MG63 (cell line): ENCODE measurements at regions not wholly inside any gene's neighbourhood (a gene's known extent, or its start where the extent isn't known, plus 50 kb on each side); places are given as distances from the start of the nearest gene placed in this dataset.

ENCODE experiments used
- DNase-seq: peaks from one replicate; pipeline ENCODE4 v3.0.0-alpha.2; 2020
- H3K27me3 ChIP-seq: fragments of 250-450 bp; sonication (Bioruptor Pico); 2 replicates; pipeline ENCODE4 v1.5.1; 2020; ENCODE audit warnings: mild to moderate bottlenecking, moderate library complexity
- H3K36me3 ChIP-seq: fragments of 250-450 bp; sonication (Bioruptor Pico); 2 replicates; pipeline ENCODE4 v1.5.1; 2020; ENCODE audit warnings: mild to moderate bottlenecking, moderate library complexity
- H3K4me3 ChIP-seq: fragments of 250-450 bp; sonication (Bioruptor Pico); 2 replicates; pipeline ENCODE4 v1.5.1; 2020; ENCODE audit warnings: mild to moderate bottlenecking, moderate library complexity
- H3K9me3 ChIP-seq: fragments of 250-450 bp; sonication (Bioruptor Pico); 2 replicates; pipeline ENCODE4 v1.5.1; 2020; ENCODE audit warnings: mild to moderate bottlenecking, moderate library complexity

GRCh38 chr4:123060039-123060770 lies 137.8 kb upstream of the NUDT6 start:
- DNase-seq: no peak
- Histone ChIP-seq H3K27me3 (no peaks in the 10 kb centered on the region), H3K36me3 (peaks cover 27% of the 10 kb centered on the region), H3K9me3 (peaks cover 4% of the 10 kb centered on the region), H3K4me3 (no peak overlapping the region)

- Histone ChIP-seq H3K9me3 (no peaks in the 10 kb centered on the region), H3K36me3 (peaks cover 5% of the 10 kb centered on the region; the same call in 1 of the 2 replicates), H3K27me3 (no peaks in the 10 kb centered on the region), H3K4me3 (no peak overlapping the region)
- DNase-seq: no peak
Observed at GRCh38 chr4:123064390-123064789, 142.0 kb upstream of the NUDT6 start.

GRCh38 chr4:123068081-123068480 lies 145.7 kb upstream of the NUDT6 start:
- Histone ChIP-seq H3K9me3 (no peaks in the 10 kb centered on the region), H3K4me3 (no peak overlapping the region), H3K27me3 (no peaks in the 10 kb centered on the region), H3K36me3 (no peaks in the 10 kb centered on the region)
- DNase-seq: no peak

- Histone ChIP-seq H3K9me3 (no peaks in the 10 kb centered on the region), H3K4me3 (no peak overlapping the region), H3K27me3 (no peaks in the 10 kb centered on the region), H3K36me3 (no peaks in the 10 kb centered on the region)
- DNase-seq: no peak
Observed at GRCh38 chr4:123072060-123072459, 149.7 kb upstream of the NUDT6 start.

- Histone ChIP-seq H3K36me3 (no peaks in the 10 kb centered on the region), H3K9me3 (no peaks in the 10 kb centered on the region), H3K4me3 (no peak overlapping the region), H3K27me3 (no peaks in the 10 kb centered on the region)
- DNase-seq: no peak
Observed at GRCh38 chr4:123073650-123074049, 151.3 kb upstream of the NUDT6 start.

- Histone ChIP-seq H3K9me3 (no peaks in the 10 kb centered on the region), H3K27me3 (no peaks in the 10 kb centered on the region), H3K36me3 (no peaks in the 10 kb centered on the region), H3K4me3 (no peak overlapping the region)
- DNase-seq: no peak
Observed at GRCh38 chr4:123077330-123077729, 154.9 kb upstream of the NUDT6 start.

- no peak for DNase-seq
- Histone ChIP-seq H3K27me3 (no peaks in the 10 kb centered on the region), H3K9me3 (no peaks in the 10 kb centered on the region), H3K36me3 (no peaks in the 10 kb centered on the region), H3K4me3 (no peak overlapping the region)
Observed at GRCh38 chr4:123081971-123082370, 159.6 kb upstream of the NUDT6 start.

GRCh38 chr4:123083646-123084045 lies 161.2 kb upstream of the NUDT6 start:
- Histone ChIP-seq H3K27me3 (no peaks in the 10 kb centered on the region), H3K4me3 (no peak overlapping the region), H3K9me3 (no peaks in the 10 kb centered on the region), H3K36me3 (no peaks in the 10 kb centered on the region)
- DNase-seq: no peak

- H3K9me3 ChIP-seq: 0 out of 2 replicates have a peak, but pooled peaks cover 2% of the 10 kb centered on the region
- peaks cover 13% of the 10 kb centered on the region for H3K36me3 ChIP-seq
- H3K27me3 ChIP-seq: no peaks in the 10 kb centered on the region
- H3K4me3 ChIP-seq: no peak overlapping the region
- no peak for DNase-seq
Observed at GRCh38 chr4:123088501-123088900, 166.1 kb upstream of the NUDT6 start.

GRCh38 chr4:123090886-123091285 lies 168.5 kb upstream of the NUDT6 start:
- H3K36me3 ChIP-seq: peaks cover 13% of the 10 kb centered on the region
- H3K9me3 ChIP-seq: 0 out of 2 replicates have a peak, but pooled peaks cover 2% of the 10 kb centered on the region
- no peak overlapping the region for H3K4me3 ChIP-seq
- no peaks in the 10 kb centered on the region for H3K27me3 ChIP-seq
- DNase-seq: no peak

GRCh38 chr4:123092586-123092985 lies 170.2 kb upstream of the NUDT6 start:
- no peak for DNase-seq
- Histone ChIP-seq H3K36me3 (peaks cover 13% of the 10 kb centered on the region), H3K27me3 (no peaks in the 10 kb centered on the region), H3K9me3 (0 out of 2 replicates have a peak, but pooled peaks cover 2% of the 10 kb centered on the region), H3K4me3 (no peak overlapping the region)

- Histone ChIP-seq H3K4me3 (no peak overlapping the region), H3K9me3 (0 out of 2 replicates have a peak, but pooled peaks cover 2% of the 10 kb centered on the region), H3K27me3 (no peaks in the 10 kb centered on the region), H3K36me3 (peaks cover 13% of the 10 kb centered on the region)
- no peak for DNase-seq
Observed at GRCh38 chr4:123093236-123093635, 170.8 kb upstream of the NUDT6 start.

- Histone ChIP-seq H3K27me3 (no peaks in the 10 kb centered on the region), H3K36me3 (peaks cover 4% of the 10 kb centered on the region), H3K4me3 (no peak overlapping the region), H3K9me3 (no peaks in the 10 kb centered on the region)
- DNase-seq: no peak
Observed at GRCh38 chr4:123096038-123096437, 173.6 kb upstream of the NUDT6 start.

GRCh38 chr4:123102897-123103471 lies 180.6 kb upstream of the NUDT6 start:
- Histone ChIP-seq H3K4me3 (no peak overlapping the region), H3K9me3 (no peaks in the 10 kb centered on the region), H3K36me3 (peaks cover 3% of the 10 kb centered on the region), H3K27me3 (no peaks in the 10 kb centered on the region)
- DNase-seq: no peak

GRCh38 chr4:123104310-123105025 lies 182.1 kb upstream of the NUDT6 start:
- Histone ChIP-seq H3K27me3 (no peaks in the 10 kb centered on the region), H3K4me3 (no peak overlapping the region), H3K9me3 (no peaks in the 10 kb centered on the region), H3K36me3 (peaks cover 3% of the 10 kb centered on the region)
- DNase-seq: no peak

GRCh38 chr4:123105026-123105420 lies 182.6 kb upstream of the NUDT6 start:
- H3K4me3 ChIP-seq: no peak overlapping the region

GRCh38 chr4:123106747-123107146 lies 184.3 kb upstream of the NUDT6 start:
- peaks cover 3% of the 10 kb centered on the region; the same call in 1 of the 2 replicates for H3K36me3 ChIP-seq
- H3K9me3 ChIP-seq: no peaks in the 10 kb centered on the region
- no peak overlapping the region for H3K4me3 ChIP-seq
- no peaks in the 10 kb centered on the region for H3K27me3 ChIP-seq
- no peak for DNase-seq

More at GRCh38 chr4:123105026-123105420, 182.6 kb upstream of the NUDT6 start:
- peaks cover 3% of the 10 kb centered on the region for H3K36me3 ChIP-seq
- H3K9me3 ChIP-seq: no peaks in the 10 kb centered on the region
- no peak for DNase-seq
- no peaks in the 10 kb centered on the region for H3K27me3 ChIP-seq
